Sigmoid colon (tissue), 6 donors: ENCODE measurements at regions not wholly inside any gene's neighbourhood (a gene's known extent, or its start where the extent isn't known, plus 50 kb on each side); places are given as distances from the start of the nearest gene placed in this dataset.

Source experiments
- DNase-seq: peaks from one replicate; pipeline ENCODE4 v3.0.0-alpha.2; 2019
- H3K27ac ChIP-seq, 4 donors: fragments of 200-600 bp; sonication (generic); one replicate each; pipeline ENCODE4 v1.5.1; 2016 to 2019; ENCODE audit warnings: mild to moderate bottlenecking in 1 of 4
- H3K27me3 ChIP-seq, 3 donors: fragments of 200-600 bp; sonication (generic); one replicate each; pipeline ENCODE4 v1.5.1; 2019; ENCODE audit warnings: mild to moderate bottlenecking in 1 of 3
- H3K36me3 ChIP-seq, 4 donors: fragments of 200-600 bp; sonication (generic); one replicate each; pipeline ENCODE4 v1.5.1; 2016 to 2019
- H3K4me1 ChIP-seq, 4 donors: fragments of 200-600 bp; sonication (generic); one replicate each; pipeline ENCODE4 v1.5.1; 2017 to 2019
- H3K4me3 ChIP-seq, 4 donors: fragments of 200-600 bp; sonication (generic); one replicate each; pipeline ENCODE4 v1.5.1; 2017 to 2019; ENCODE audit warnings: mild to moderate bottlenecking in 2 of 4, moderate library complexity in 1 of 4
- H3K9me3 ChIP-seq, 4 donors: fragments of 200-600 bp in 3 of 4; sonication (generic) in 3 of 4; one replicate each; pipeline versions ENCODE4 v1.5.1 to v1.6.1; 2013 to 2019
- CTCF ChIP-seq, 4 experiments: fragments of 450-650 bp in 3 of 4; fragments of 200-600 bp in 1 of 4; IDR thresholded peaks; one replicate each; pipeline ENCODE4 v1.5.1; 2016 to 2019; ENCODE audit warnings: antibody characterized with exemption in 4 of 4, mild to moderate bottlenecking in 3 of 4, moderate library complexity in 2 of 4
- EP300 ChIP-seq, 4 donors: sonication (generic); formaldehyde crosslinking; IDR thresholded peaks; one replicate each; pipeline ENCODE4 v1.6.1; 2017; ENCODE audit warnings: antibody characterized with exemption in 4 of 4
- POLR2A ChIP-seq, 2 donors: fragments of 450-650 bp; IDR thresholded peaks; one replicate each; pipeline ENCODE4 v1.6.1; 2016; ENCODE audit warnings: antibody characterized with exemption in 2 of 2, mild to moderate bottlenecking in 2 of 2, moderate library complexity in 2 of 2
- POLR2AphosphoS5 ChIP-seq, 4 donors: sonication (generic); formaldehyde crosslinking; IDR thresholded peaks; one replicate each; pipeline ENCODE4 v1.6.1; 2017; ENCODE audit warnings: antibody characterized with exemption in 4 of 4
- WGBS, 2 donors: extraction: QIAGEN DNeasy Blood & Tissue Kit; methylation state at CpG; one replicate each; pipeline ENCODE4 v1.1.7; 2013; 5-methylcytosine and 5-hydroxymethylcytosine counted together
- intact Hi-C: fragments of 100-400 bp; cut with DNase I; formaldehyde crosslinking; loops from one replicate; pipeline ENCODE4 v1.15.1; 2023
- donor health status: healthy with polysubstance abuse.
- donor health status: healthy.

- H3K4me1 ChIP-seq = no peaks in the 10 kb centered on the region
- TF ChIP-seq EP300 (IDR thresholded peaks at IDR 0.05) (no peak), POLR2A (IDR thresholded peaks at IDR 0.05) (no peak), CTCF (IDR thresholded peaks at IDR 0.05) (no peak), POLR2AphosphoS5 (IDR thresholded peaks at IDR 0.05) (no peak)
- intact Hi-C loops = no loop called here
- no peaks in the 10 kb centered on the region for H3K9me3 ChIP-seq
- DNase-seq = no peak
- WGBS, 2 donors = 32 to 72% methylated on average over 4 of the region's 4 CpGs
- no peak overlapping the region for H3K27ac ChIP-seq
- H3K36me3 ChIP-seq = no peaks in the 10 kb centered on the region
- H3K27me3 ChIP-seq = no peaks in the 10 kb centered on the region
- H3K4me3 ChIP-seq = no peak overlapping the region
Observed at GRCh38 chr7:125506331-125506730, 576.7 kb upstream of the POT1 start.

GRCh38 chr7:125504848-125505247 lies 575.2 kb upstream of the POT1 start:
- intact Hi-C loops = no loop called here
- Histone ChIP-seq H3K27me3 (no peaks in the 10 kb centered on the region), H3K4me1 (no peaks in the 10 kb centered on the region), H3K27ac (no peak overlapping the region), H3K9me3 (no peaks in the 10 kb centered on the region), H3K36me3 (no peaks in the 10 kb centered on the region), H3K4me3 (no peak overlapping the region)
- 91 to 94% methylated on average over 2 of the region's 2 CpGs for WGBS, 2 donors
- DNase-seq = no peak
- TF ChIP-seq POLR2A (IDR thresholded peaks at IDR 0.05) (no peak), POLR2AphosphoS5 (IDR thresholded peaks at IDR 0.05) (no peak), EP300 (IDR thresholded peaks at IDR 0.05) (no peak), CTCF (IDR thresholded peaks at IDR 0.05) (no peak)

GRCh38 chr7:125495997-125496396 lies 566.4 kb upstream of the POT1 start:
- Histone ChIP-seq H3K4me3 (no peak overlapping the region), H3K27ac (no peak overlapping the region), H3K27me3 (no peaks in the 10 kb centered on the region), H3K36me3 (no peaks in the 10 kb centered on the region), H3K4me1 (no peaks in the 10 kb centered on the region), H3K9me3 (no peaks in the 10 kb centered on the region)
- intact Hi-C loops = no loop called here
- 48 to 71% methylated on average over 1 of the region's 1 CpG for WGBS, 2 donors
- TF ChIP-seq POLR2AphosphoS5 (IDR thresholded peaks at IDR 0.05) (no peak), POLR2A (IDR thresholded peaks at IDR 0.05) (no peak), CTCF (IDR thresholded peaks at IDR 0.05) (no peak), EP300 (IDR thresholded peaks at IDR 0.05) (no peak)
- DNase-seq = no peak

- intact Hi-C loops = no loop called here
- Histone ChIP-seq H3K27me3 (no peaks in the 10 kb centered on the region), H3K4me1 (no peaks in the 10 kb centered on the region), H3K4me3 (no peak overlapping the region), H3K9me3 (no peaks in the 10 kb centered on the region), H3K36me3 (no peaks in the 10 kb centered on the region), H3K27ac (no peak overlapping the region)
- no peak for DNase-seq
- WGBS, 2 donors = 60 to 75% methylated on average over 1 of the region's 1 CpG
- TF ChIP-seq POLR2A (IDR thresholded peaks at IDR 0.05) = no peak
- no peak for TF ChIP-seq CTCF (IDR thresholded peaks at IDR 0.05)
- no peak for TF ChIP-seq POLR2AphosphoS5 (IDR thresholded peaks at IDR 0.05)
- no peak for TF ChIP-seq EP300 (IDR thresholded peaks at IDR 0.05)
Observed at GRCh38 chr7:125492521-125492920, 562.9 kb upstream of the POT1 start.

- Histone ChIP-seq H3K4me1 (no peaks in the 10 kb centered on the region), H3K27ac (no peak overlapping the region), H3K27me3 (no peaks in the 10 kb centered on the region), H3K9me3 (no peaks in the 10 kb centered on the region), H3K4me3 (no peak overlapping the region), H3K36me3 (no peaks in the 10 kb centered on the region)
- no peak for TF ChIP-seq EP300 (IDR thresholded peaks at IDR 0.05)
- TF ChIP-seq CTCF (IDR thresholded peaks at IDR 0.05) = no peak
- no peak for TF ChIP-seq POLR2AphosphoS5 (IDR thresholded peaks at IDR 0.05)
- TF ChIP-seq POLR2A (IDR thresholded peaks at IDR 0.05) = no peak
- 68 to 75% methylated on average over 1 of the region's 1 CpG for WGBS, 2 donors
- no peak for DNase-seq
- intact Hi-C loops = no loop called here
Observed at GRCh38 chr7:125491137-125491536, 561.5 kb upstream of the POT1 start.
